Fibroblast of peridontal ligament (primary cell): ENCODE measurements at regions not wholly inside any gene's neighbourhood (a gene's known extent, or its start where the extent isn't known, plus 50 kb on each side); places are given as distances from the start of the nearest gene placed in this dataset.

Source experiments
- DNase-seq: peaks from one replicate; pipeline ENCODE4 v3.0.0-alpha.2; 2010; ENCODE audit errors: extremely low read depth

DNA sequence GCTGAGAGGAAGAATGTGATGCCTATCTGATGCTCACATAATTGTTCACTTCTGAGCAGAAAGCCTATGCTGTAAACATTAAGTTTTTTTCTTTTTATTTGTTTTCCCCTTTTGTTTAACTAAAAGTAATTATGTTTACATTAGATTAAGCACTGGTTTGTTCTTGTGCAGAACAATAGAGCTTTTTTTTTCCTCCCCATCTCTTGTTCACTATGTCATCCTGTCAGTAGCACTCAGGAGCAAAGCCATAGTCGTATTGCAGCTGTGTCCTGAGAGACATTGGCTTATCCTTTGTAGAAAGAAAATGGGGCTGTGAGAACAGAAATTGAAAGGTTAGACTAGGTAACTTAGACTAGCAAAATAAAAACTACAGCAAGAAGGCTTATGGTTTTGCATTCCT is 301.8 kb upstream of the RAG2 start:
- DNase-seq = no peak

DNA sequence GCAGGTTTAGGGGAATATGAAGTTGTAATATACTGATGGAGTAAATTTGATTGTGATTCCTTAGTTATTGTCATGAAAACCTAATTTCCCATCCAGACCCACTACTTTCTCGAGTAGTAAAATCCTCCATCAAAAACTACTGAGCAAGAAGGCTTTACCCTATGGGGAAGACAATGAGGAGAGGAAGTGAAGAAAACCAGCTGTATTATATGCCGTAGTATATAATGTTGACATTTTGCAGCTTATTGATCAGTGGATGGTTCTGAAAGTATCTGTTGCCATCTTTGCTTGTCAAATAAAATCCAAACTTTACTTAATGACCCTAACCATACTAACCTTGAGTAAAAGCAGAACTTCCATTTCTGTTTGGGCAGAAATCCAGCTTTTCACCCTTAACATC is 292.8 kb upstream of the RAG2 start:
- no peak for DNase-seq

DNA sequence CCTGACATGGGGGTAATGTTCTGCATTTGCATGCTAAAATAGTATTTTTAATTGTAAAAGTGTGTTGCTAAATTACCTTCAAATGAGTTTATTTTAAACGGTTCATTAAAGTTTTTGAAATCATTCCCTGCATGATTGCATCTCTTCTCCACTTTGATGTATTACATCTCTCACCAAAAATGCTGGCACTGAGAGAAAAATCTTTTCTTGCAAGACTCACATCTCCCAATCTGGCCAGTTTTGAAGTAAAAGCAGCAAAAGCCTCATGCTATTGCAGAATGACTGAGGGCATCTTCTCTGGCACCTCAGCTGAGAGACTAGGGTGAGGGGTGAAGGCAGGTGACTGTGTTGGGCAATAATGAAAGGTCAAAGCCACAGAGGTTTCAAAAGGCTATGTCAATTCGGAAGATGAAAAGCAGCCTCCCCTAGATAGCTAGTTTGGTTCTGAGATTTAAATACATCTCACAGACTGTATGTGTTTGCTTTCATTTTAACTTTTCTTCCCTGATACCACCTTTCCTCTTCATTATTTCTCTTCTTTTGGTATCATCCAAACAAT is 292.2 kb upstream of the RAG2 start:
- no peak for DNase-seq

- no peak for DNase-seq
These were observed 287.1 kb upstream of the RAG2 start for GRCh38 chr11:36885154-36885553.

- no peak for DNase-seq
These were observed 280.7 kb upstream of the RAG2 start for GRCh38 chr11:36878737-36879136.

- DNase-seq = no peak
These were observed 279.1 kb upstream of the RAG2 start for GRCh38 chr11:36877149-36877548.

- no peak for DNase-seq
These were observed 278.2 kb upstream of the RAG2 start for GRCh38 chr11:36876266-36876665.

GRCh38 chr11:36874291-36874690 is 276.3 kb upstream of the RAG2 start:
- DNase-seq = no peak

- DNase-seq = no peak
These were observed 272.3 kb upstream of the RAG2 start for GRCh38 chr11:36870361-36870760.

DNA sequence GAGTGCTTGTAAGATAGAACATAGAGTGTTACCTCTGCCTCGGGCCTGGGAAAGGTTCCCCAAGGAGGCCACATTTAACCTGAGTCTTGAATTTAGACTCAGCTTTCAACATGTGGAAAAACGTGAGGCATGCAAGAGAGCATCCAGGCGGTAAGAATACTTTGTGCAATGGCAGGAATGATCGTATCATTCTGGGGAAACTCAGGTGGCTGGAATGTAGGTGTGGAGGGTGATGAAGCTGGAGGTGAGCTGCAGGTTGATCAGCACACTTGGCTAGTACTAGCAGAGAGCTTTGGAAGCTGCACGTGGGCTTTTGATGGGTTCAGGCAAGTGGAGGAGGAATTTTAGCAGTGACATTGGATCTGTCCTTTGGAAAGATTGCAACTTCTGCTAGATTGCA is 270.3 kb upstream of the RAG2 start:
- DNase-seq = no peak

GRCh38 chr11:36865846-36866245 is 267.8 kb upstream of the RAG2 start:
- DNase-seq = no peak

- DNase-seq = no peak
These were observed 256.8 kb upstream of the RAG2 start for GRCh38 chr11:36854875-36855274.

DNA sequence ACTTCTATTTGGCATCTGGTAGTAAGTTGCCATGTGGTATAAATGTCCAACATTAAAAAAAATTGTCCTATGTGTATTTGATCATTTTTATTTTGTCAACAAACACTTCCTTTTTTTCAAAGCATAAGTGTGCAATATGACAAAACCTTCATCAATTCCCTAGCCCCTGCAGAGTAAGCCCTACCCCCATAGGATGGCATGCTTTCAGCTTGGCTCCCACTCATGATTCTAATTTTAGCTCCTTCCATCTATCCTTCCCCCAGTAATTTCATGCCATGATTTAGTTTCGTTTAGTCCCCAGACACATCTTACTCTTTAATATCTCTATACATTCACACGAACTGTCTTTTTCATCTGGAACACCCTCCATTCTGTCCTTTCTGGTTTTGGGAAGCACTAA is 250.6 kb upstream of the RAG2 start:
- no peak for DNase-seq

DNA sequence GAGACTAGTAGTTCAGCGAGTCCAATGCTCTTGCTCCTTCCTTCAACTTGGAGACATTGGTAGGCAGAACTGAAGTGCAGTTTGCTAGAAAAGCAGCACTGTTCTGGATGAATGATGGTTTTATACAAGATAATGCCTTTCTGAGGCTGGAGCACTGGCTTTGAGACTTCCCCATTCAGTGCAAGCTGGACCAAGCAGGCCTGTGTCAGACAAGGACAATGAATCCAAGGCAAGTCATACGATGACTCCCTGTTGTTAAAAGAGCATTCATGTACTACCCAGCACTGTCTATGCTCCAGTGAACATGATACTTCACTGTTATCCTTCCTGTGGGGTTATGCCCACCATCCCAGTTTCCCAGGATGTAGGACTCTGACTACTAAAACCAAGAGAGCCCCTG is 242.3 kb upstream of the RAG2 start:
- DNase-seq = no peak

- no peak for DNase-seq
These were observed 239.9 kb upstream of the RAG2 start for GRCh38 chr11:36837831-36838437.

DNA sequence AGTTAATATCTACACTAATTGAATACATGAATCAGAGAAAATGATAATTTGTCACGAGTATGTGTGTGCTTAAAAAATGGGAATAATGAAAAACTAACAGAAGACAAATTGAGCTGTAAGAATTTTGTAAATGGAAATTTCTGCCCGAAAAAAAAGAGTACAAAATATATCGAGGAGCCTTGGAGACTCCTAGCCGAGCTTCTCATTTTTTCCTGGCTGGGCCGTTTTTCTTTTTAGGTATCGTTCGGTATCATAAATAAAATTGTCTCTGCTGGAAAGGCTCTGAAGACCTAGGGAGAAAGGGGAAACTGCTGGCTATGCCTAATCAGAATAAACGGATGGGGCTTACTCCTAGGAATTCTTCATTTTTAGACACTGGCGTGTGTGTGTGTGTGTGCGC is 227.2 kb upstream of the RAG2 start:
- no peak for DNase-seq

GRCh38 chr11:36824349-36824748 is 226.3 kb upstream of the RAG2 start:
- DNase-seq = no peak

GRCh38 chr11:36822829-36823228 is 224.8 kb upstream of the RAG2 start:
- no peak for DNase-seq

GRCh38 chr11:36818410-36818809 is 220.4 kb upstream of the RAG2 start:
- DNase-seq = no peak

- no peak for DNase-seq
These were observed 219.4 kb upstream of the RAG2 start for GRCh38 chr11:36817336-36817965.

- no peak for DNase-seq
These were observed 211.3 kb upstream of the RAG2 start for GRCh38 chr11:36809303-36809702.

GRCh38 chr11:36807871-36808270 is 209.8 kb upstream of the RAG2 start:
- no peak for DNase-seq

DNA sequence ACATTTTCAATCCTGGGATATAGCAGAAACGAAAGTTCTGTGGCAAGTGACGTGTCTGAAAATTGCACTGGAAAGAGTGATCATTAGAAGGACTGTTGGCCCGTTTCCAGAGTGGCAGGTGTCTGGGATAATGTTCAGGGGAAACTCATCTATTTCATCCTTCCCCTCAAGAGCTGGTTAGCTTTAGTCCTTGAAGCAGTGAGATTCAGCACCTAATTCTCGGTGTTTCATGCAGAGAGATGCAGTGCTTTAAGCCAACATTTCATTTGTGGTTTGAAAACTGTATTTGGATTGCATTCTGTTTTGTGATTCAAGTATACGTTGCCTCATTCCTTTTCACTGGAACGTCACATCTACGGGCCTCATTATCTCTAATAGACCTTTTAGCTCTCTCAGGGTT is 205.0 kb upstream of the RAG2 start:
- no peak for DNase-seq
